GM20431 (cell line): ENCODE measurements at regions not wholly inside any gene's neighbourhood (a gene's known extent, or its start where the extent isn't known, plus 50 kb on each side); places are given as distances from the start of the nearest gene placed in this dataset.
"Not testable (repeated sequence)": the region's sequence is repeated elsewhere in the genome, so short reads cannot be mapped to it uniquely, and the experiment has no call there.

Experiments
- in situ Hi-C: fragments of 300-500 bp; cut with MseI, MboI; formaldehyde crosslinking; loops from one replicate; pipeline ENCODE4 v1.15.0; 2020; ENCODE audit warnings: low sequenced_read_pairs; ENCODE audit not compliant: unreplicated experiment

GRCh38 chr1:221989741-221990140, 247.9 kb upstream of the DUSP10 start:
- in situ Hi-C loops: no loop called here

- in situ Hi-C loops: no loop called here
Observed at GRCh38 chr1:221988829-221989228, 246.9 kb upstream of the DUSP10 start.

GRCh38 chr1:221987860-221988520, 246.1 kb upstream of the DUSP10 start:
- in situ Hi-C loops: no loop called here

GRCh38 chr1:221983444-221983843, 241.6 kb upstream of the DUSP10 start:
- in situ Hi-C loops: no loop called here

GRCh38 chr1:221981461-221981860, 239.6 kb upstream of the DUSP10 start:
- in situ Hi-C loops: no loop called here

- in situ Hi-C loops: no loop called here
Observed at GRCh38 chr1:221979444-221980032, 237.6 kb upstream of the DUSP10 start.

- in situ Hi-C loops: not testable (repeated sequence)
Observed at GRCh38 chr1:221978631-221979334, 236.9 kb upstream of the DUSP10 start.

- in situ Hi-C loops: not testable (repeated sequence)
Observed at GRCh38 chr1:221973787-221974186, 231.9 kb upstream of the DUSP10 start.

GRCh38 chr1:221972276-221973235, 230.7 kb upstream of the DUSP10 start:
- in situ Hi-C loops: no loop called here

GRCh38 chr1:221971035-221971434, 229.1 kb upstream of the DUSP10 start:
- in situ Hi-C loops: not testable (repeated sequence)

GRCh38 chr1:221969298-221969858, 227.5 kb upstream of the DUSP10 start:
- in situ Hi-C loops: not testable (repeated sequence)

GRCh38 chr1:221967538-221967937, 225.6 kb upstream of the DUSP10 start:
- in situ Hi-C loops: not testable (repeated sequence)

- in situ Hi-C loops: not testable (repeated sequence)
Observed at GRCh38 chr1:221966888-221967287, 225.0 kb upstream of the DUSP10 start.

- in situ Hi-C loops: not testable (repeated sequence)
Observed at GRCh38 chr1:221965891-221966290, 224.0 kb upstream of the DUSP10 start.

- in situ Hi-C loops: no loop called here
Observed at GRCh38 chr1:221965252-221965651, 223.4 kb upstream of the DUSP10 start.

GRCh38 chr1:221963742-221964141, 221.9 kb upstream of the DUSP10 start:
- in situ Hi-C loops: no loop called here

GRCh38 chr1:221962385-221962784, 220.5 kb upstream of the DUSP10 start:
- in situ Hi-C loops: no loop called here

- in situ Hi-C loops: no loop called here
Observed at GRCh38 chr1:221961532-221962292, 219.8 kb upstream of the DUSP10 start.

- in situ Hi-C loops: not testable (repeated sequence)
Observed at GRCh38 chr1:221958161-221958562, 216.3 kb upstream of the DUSP10 start.
